Astrocyte (in vitro differentiated cells and primary cell): ENCODE measurements at regions not wholly inside any gene's neighbourhood (a gene's known extent, or its start where the extent isn't known, plus 50 kb on each side); places are given as distances from the start of the nearest gene placed in this dataset.
"Not testable (repeated sequence)": the region's sequence is repeated elsewhere in the genome, so short reads cannot be mapped to it uniquely, and the experiment has no call there.

Experiments used
- DNase-seq: peaks from one replicate; pipeline ENCODE4 v3.0.0-alpha.2; 2010; ENCODE audit warnings: low read depth
- FAIRE-seq: peaks from 2 replicates; lab custom pipeline; 2011; peaks lifted over from hg19 to GRCh38; lab: Jason Lieb, UNC
- H2AFZ ChIP-seq: 2 replicates; pipeline ENCODE4 v1.6.0; 2012; ENCODE audit warnings: low read depth, low read length, inconsistent platforms
- H3K27ac ChIP-seq: 2 replicates; pipeline ENCODE4 v1.5.1; 2011; ENCODE audit warnings: low read depth, low read length, inconsistent platforms
- H3K27me3 ChIP-seq: 2 replicates; pipeline ENCODE4 v1.6.0; 2011; ENCODE audit warnings: low read length, inconsistent platforms; ENCODE audit not compliant: insufficient read depth
- H3K36me3 ChIP-seq: 2 replicates; pipeline ENCODE4 v1.5.1; 2011; ENCODE audit warnings: low read length, inconsistent platforms; ENCODE audit not compliant: insufficient read depth
- H3K4me1 ChIP-seq: 2 replicates; pipeline ENCODE4 v1.5.1; 2011; ENCODE audit warnings: low read length, inconsistent platforms; ENCODE audit not compliant: insufficient read depth
- H3K4me2 ChIP-seq: 2 replicates; pipeline ENCODE4 v1.6.0; 2012; ENCODE audit warnings: low read length, inconsistent platforms
- H3K4me3 ChIP-seq: 2 replicates; pipeline ENCODE4 v1.5.1; 2011; ENCODE audit warnings: low read depth, mild to moderate bottlenecking, low read length, inconsistent platforms; ENCODE audit not compliant: insufficient read depth
- H3K79me2 ChIP-seq: 2 replicates; pipeline ENCODE4 v1.6.0; 2012; ENCODE audit warnings: mild to moderate bottlenecking, low read length, inconsistent platforms; ENCODE audit not compliant: insufficient read depth
- H3K9ac ChIP-seq: 2 replicates; pipeline ENCODE4 v1.6.0; 2012; ENCODE audit warnings: mild to moderate bottlenecking, low read length, inconsistent platforms
- H3K9me3 ChIP-seq: 2 replicates; pipeline ENCODE4 v1.5.1; 2012; ENCODE audit warnings: low read depth, mild to moderate bottlenecking, low read length, inconsistent platforms; ENCODE audit not compliant: insufficient read depth
- H4K20me1 ChIP-seq: 2 replicates; pipeline ENCODE4 v1.6.0; 2012; ENCODE audit warnings: low read length, inconsistent platforms; ENCODE audit not compliant: insufficient read depth
- H3K27ac Mint-ChIP-seq: one replicate; pipeline ENCODE4 v1.8.0; 2021; ENCODE audit warnings: mild to moderate bottlenecking, mixed read lengths; ENCODE audit not compliant: unreplicated experiment
- H3K27me3 Mint-ChIP-seq: one replicate; pipeline ENCODE4 v1.8.0; 2021; ENCODE audit warnings: low read depth, mixed read lengths; ENCODE audit not compliant: unreplicated experiment
- H3K36me3 Mint-ChIP-seq: one replicate; pipeline ENCODE4 v1.8.0; 2021; ENCODE audit warnings: low read depth, mixed read lengths; ENCODE audit not compliant: unreplicated experiment
- H3K4me1 Mint-ChIP-seq: one replicate; pipeline ENCODE4 v1.8.0; 2021; ENCODE audit warnings: low read depth, mixed read lengths; ENCODE audit not compliant: unreplicated experiment
- H3K4me3 Mint-ChIP-seq: one replicate; pipeline ENCODE4 v1.8.0; 2021; ENCODE audit warnings: mild to moderate bottlenecking, moderate library complexity, mixed read lengths; ENCODE audit not compliant: unreplicated experiment
- H3K9me3 Mint-ChIP-seq: one replicate; pipeline ENCODE4 v1.8.0; 2021; ENCODE audit warnings: mild to moderate bottlenecking, mixed read lengths; ENCODE audit not compliant: unreplicated experiment
- CTCF ChIP-seq: IDR thresholded peaks from 2 replicates; pipeline ENCODE4 v1.5.1; 2011; ENCODE audit warnings: low read depth, mild to moderate bottlenecking, inconsistent platforms, low read length, moderate library complexity; ENCODE audit not compliant: insufficient read depth
- EZH2 ChIP-seq: IDR thresholded peaks from 2 replicates; pipeline ENCODE4 v1.6.1; 2012; ENCODE audit warnings: mild to moderate bottlenecking, low read length, inconsistent platforms; ENCODE audit not compliant: insufficient read depth

DNA sequence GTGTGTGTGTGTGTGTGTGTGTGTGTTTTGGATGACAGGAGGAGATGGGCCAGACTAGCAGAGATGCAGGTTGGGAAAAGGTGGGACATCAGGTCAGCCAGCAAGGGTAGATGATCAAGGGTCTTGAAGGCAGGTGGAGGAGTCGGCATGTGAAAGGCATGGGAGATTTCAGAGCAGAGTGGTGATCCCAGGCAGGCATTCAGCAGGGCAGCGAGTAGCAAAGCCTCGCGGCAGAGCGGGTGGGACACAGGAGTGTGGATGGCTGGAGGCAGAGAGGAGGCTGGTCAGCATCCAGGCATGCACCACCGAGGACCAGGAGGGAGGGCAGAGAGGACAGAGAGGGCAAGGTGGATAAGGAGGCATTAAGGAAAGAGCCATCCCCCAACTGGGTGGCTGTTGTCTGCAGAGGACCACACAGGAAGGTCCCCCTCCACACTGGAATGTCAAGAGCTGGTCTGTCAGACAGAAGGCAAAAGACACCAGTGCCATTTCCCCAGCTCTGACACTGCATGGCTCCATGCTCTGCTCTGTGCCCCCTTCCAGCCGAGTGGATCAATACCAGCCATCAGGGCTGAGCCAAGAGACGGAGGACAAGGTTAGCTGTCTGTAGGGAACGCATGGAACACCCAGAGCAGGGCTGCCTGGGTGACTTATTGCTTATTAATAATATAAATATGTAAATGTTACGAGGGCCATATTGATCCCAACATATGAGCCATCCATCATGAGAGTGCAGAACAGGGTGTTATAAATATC is 74.8 kb upstream of the RPL38 start:
- DNase-seq = no peak
- H3K4me2 ChIP-seq = no peak overlapping the region
- FAIRE-seq = no peak

DNA sequence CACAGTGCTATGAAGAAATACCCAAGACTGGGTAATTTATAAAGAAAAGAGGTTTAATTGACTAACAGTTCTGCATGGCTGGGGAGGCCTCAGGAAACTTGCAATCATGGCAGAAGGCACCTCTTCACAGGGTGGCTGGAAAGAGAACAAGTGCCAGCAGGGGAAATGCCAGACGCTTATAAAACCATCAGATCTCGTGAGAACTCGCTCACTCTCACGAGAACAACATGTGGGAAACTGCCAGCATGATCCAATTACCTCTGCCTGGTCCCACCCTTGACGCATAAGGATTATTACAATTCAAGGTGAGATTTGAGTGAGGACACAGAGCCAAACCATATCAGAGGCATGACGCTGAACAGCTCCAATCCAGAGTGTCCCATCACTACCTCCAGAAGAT is 73.7 kb upstream of the RPL38 start:
- H3K4me2 ChIP-seq, H3K27ac ChIP-seq, H3K27ac Mint-ChIP-seq, H3K4me3 Mint-ChIP-seq, H3K4me1 Mint-ChIP-seq, H3K36me3 ChIP-seq, DNase-seq, H4K20me1 ChIP-seq, H3K9me3 Mint-ChIP-seq, H3K79me2 ChIP-seq, H3K9ac ChIP-seq, H3K9me3 ChIP-seq, FAIRE-seq, H3K36me3 Mint-ChIP-seq, H3K27me3 ChIP-seq, H2AFZ ChIP-seq, H3K4me1 ChIP-seq, H3K4me3 ChIP-seq: not testable (repeated sequence)
- peaks cover 41% of the 10 kb centered on the region for H3K27me3 Mint-ChIP-seq

More for the DNA sequence above, 74.8 kb upstream of the RPL38 start:
- Histone ChIP-seq H4K20me1 (no peaks in the 10 kb centered on the region), H2AFZ (no peak overlapping the region), H3K9me3 (no peaks in the 10 kb centered on the region), H3K27ac (no peak overlapping the region), H3K27me3 (peaks cover 2% of the 10 kb centered on the region), H3K36me3 (no peaks in the 10 kb centered on the region), H3K9ac (no peak overlapping the region), H3K79me2 (no peaks in the 10 kb centered on the region), H3K4me1 (no peaks in the 10 kb centered on the region), H3K4me3 (no peak overlapping the region)
- peaks cover 37% of the 10 kb centered on the region for H3K27me3 Mint-ChIP-seq
- peaks cover 9% of the 10 kb centered on the region for H3K9me3 Mint-ChIP-seq
- TF ChIP-seq EZH2 = no peak
- no peak for TF ChIP-seq CTCF
- peaks cover 5% of the 10 kb centered on the region for H3K4me1 Mint-ChIP-seq
- no peaks in the 10 kb centered on the region for H3K36me3 Mint-ChIP-seq
- no peak overlapping the region for H3K4me3 Mint-ChIP-seq
- H3K27ac Mint-ChIP-seq = no peak overlapping the region

GRCh38 chr17:74130276-74130675 is 73.2 kb upstream of the RPL38 start:
- no peak overlapping the region for H3K27ac ChIP-seq
- DNase-seq (no peak), FAIRE-seq (no peak)
- H3K27me3 ChIP-seq = peaks cover 2% of the 10 kb centered on the region
- no peaks in the 10 kb centered on the region for H3K9me3 ChIP-seq
- H3K79me2 ChIP-seq = no peaks in the 10 kb centered on the region
- H3K4me2 ChIP-seq = no peak overlapping the region
- no peak for TF ChIP-seq CTCF
- TF ChIP-seq EZH2 = no peak
- no peak overlapping the region for H3K4me3 Mint-ChIP-seq
- H3K4me1 Mint-ChIP-seq = no peaks in the 10 kb centered on the region
- no peaks in the 10 kb centered on the region for H3K4me1 ChIP-seq
- H2AFZ ChIP-seq = no peak overlapping the region
- peaks cover 41% of the 10 kb centered on the region for H3K27me3 Mint-ChIP-seq
- H4K20me1 ChIP-seq = no peaks in the 10 kb centered on the region
- H3K27ac Mint-ChIP-seq = no peak overlapping the region
- H3K4me3 ChIP-seq = no peak overlapping the region
- peaks cover 9% of the 10 kb centered on the region for H3K9me3 Mint-ChIP-seq
- H3K9ac ChIP-seq = no peak overlapping the region
- H3K36me3 Mint-ChIP-seq = no peaks in the 10 kb centered on the region
- H3K36me3 ChIP-seq = no peaks in the 10 kb centered on the region
